ENCODE measurements at regions not wholly inside any gene's neighbourhood (a gene's known extent, or its start where the extent isn't known, plus 50 kb on each side); places are given as distances from the start of the nearest gene placed in this dataset.
"Not testable (repeated sequence)": the region's sequence is repeated elsewhere in the genome, so short reads cannot be mapped to it uniquely, and the experiment has no call there.

GRCh38 chr4:169934794-169935429, 91.3 kb downstream of the MFAP3L start:
- Histone ChIP-seq H2AFZ (replicated peaks) (no peak overlapping the region), H3F3A (ENCODE audit: low read depth) (peaks cover 15% of the 10 kb centered on the region), H3K27me3 (no peaks in the 10 kb centered on the region), H3K4me2 (peak overlapping the region; percentile 66), H3K36me3 (no peaks in the 10 kb centered on the region), H4K20me1 (ENCODE audit: low read depth) (no peaks in the 10 kb centered on the region), H3K9ac (no peak overlapping the region), H3K4me3 (no peak overlapping the region), H3K27ac (peak overlapping the region; percentile 5), H3K79me2 (ENCODE audit: low read depth) (no peaks in the 10 kb centered on the region), H3K4me1 (peaks cover 13% of the 10 kb centered on the region), H3K9me3 (ENCODE audit: low read depth) (no peaks in the 10 kb centered on the region)
- TF ChIP-seq CTCF (IDR thresholded peaks at IDR 0.05) (no peak), EZH2 (IDR thresholded peaks at IDR 0.05) (no peak)
- Mint-ChIP-seq H3K4me3 (no peak overlapping the region), H3K9me3 (peaks cover 2% of the 10 kb centered on the region), H3K27me3 (ENCODE audit: insufficient read depth, low read depth) (peaks cover 5% of the 10 kb centered on the region), H3K36me3 (no peaks in the 10 kb centered on the region), H3K27ac (peak overlapping the region; percentile 15), H3K4me1 (peaks cover 11% of the 10 kb centered on the region)
- DNase-seq (ENCODE audit: low spot score), result peak; percentile 75

- H3K4me3 ChIP-seq, result no peak overlapping the region
- no peak overlapping the region for H2AFZ ChIP-seq (replicated peaks)
- no peaks in the 10 kb centered on the region for H4K20me1 ChIP-seq (ENCODE audit: low read depth)
- H3F3A ChIP-seq (ENCODE audit: low read depth), result peaks cover 15% of the 10 kb centered on the region
- H3K27me3 ChIP-seq, result no peaks in the 10 kb centered on the region
- peaks cover 16% of the 10 kb centered on the region for H3K4me1 ChIP-seq
- DNase-seq (ENCODE audit: low spot score), result no peak
- no peaks in the 10 kb centered on the region for H3K9me3 ChIP-seq (ENCODE audit: low read depth)
- H3K36me3 ChIP-seq, result no peaks in the 10 kb centered on the region
- H3K79me2 ChIP-seq (ENCODE audit: low read depth), result no peaks in the 10 kb centered on the region
- Mint-ChIP-seq H3K9me3 (peaks cover 2% of the 10 kb centered on the region), H3K27me3 (ENCODE audit: insufficient read depth, low read depth) (peaks cover 5% of the 10 kb centered on the region), H3K4me3 (no peak overlapping the region), H3K36me3 (no peaks in the 10 kb centered on the region), H3K27ac (no peak overlapping the region), H3K4me1 (peaks cover 11% of the 10 kb centered on the region)
- TF ChIP-seq EZH2 (IDR thresholded peaks at IDR 0.05), result no peak
- TF ChIP-seq EZH2phosphoT487 (IDR thresholded peaks at IDR 0.05), result no peak
- no peak for TF ChIP-seq CTCF (IDR thresholded peaks at IDR 0.05)
- no peak overlapping the region for H3K27ac ChIP-seq
- H3K4me2 ChIP-seq, result no peak overlapping the region
- no peak overlapping the region for H3K9ac ChIP-seq
Observed at GRCh38 chr4:169933531-169933930, 92.7 kb downstream of the MFAP3L start.

GRCh38 chr4:169931964-169932363, 94.2 kb downstream of the MFAP3L start:
- peaks cover 5% of the 10 kb centered on the region for H3K27me3 Mint-ChIP-seq (ENCODE audit: insufficient read depth, low read depth)
- Histone ChIP-seq H3K27me3 (no peaks in the 10 kb centered on the region), H4K20me1 (ENCODE audit: low read depth) (no peaks in the 10 kb centered on the region), H3K27ac (no peak overlapping the region), H3K36me3 (no peaks in the 10 kb centered on the region), H3K79me2 (ENCODE audit: low read depth) (no peaks in the 10 kb centered on the region), H3K4me1 (peaks cover 16% of the 10 kb centered on the region), H2AFZ (replicated peaks) (no peak overlapping the region), H3K4me2 (no peak overlapping the region), H3K9ac (no peak overlapping the region), H3K9me3 (ENCODE audit: low read depth) (no peaks in the 10 kb centered on the region), H3K4me3 (no peak overlapping the region), H3F3A (ENCODE audit: low read depth) (peaks cover 15% of the 10 kb centered on the region)
- peaks cover 2% of the 10 kb centered on the region for H3K9me3 Mint-ChIP-seq
- TF ChIP-seq CTCF (IDR thresholded peaks at IDR 0.05) (no peak), EZH2phosphoT487 (IDR thresholded peaks at IDR 0.05) (no peak), EZH2 (IDR thresholded peaks at IDR 0.05) (no peak)
- no peaks in the 10 kb centered on the region for H3K36me3 Mint-ChIP-seq
- no peak overlapping the region for H3K4me3 Mint-ChIP-seq
- no peak for DNase-seq (ENCODE audit: low spot score)
- H3K27ac Mint-ChIP-seq, result no peak overlapping the region
- H3K4me1 Mint-ChIP-seq, result peaks cover 11% of the 10 kb centered on the region

GRCh38 chr4:169930755-169931154, 95.4 kb downstream of the MFAP3L start:
- H3K4me1 Mint-ChIP-seq, result peaks cover 11% of the 10 kb centered on the region
- not testable (repeated sequence) for H3K9me3 ChIP-seq (ENCODE audit: low read depth); H3K27ac ChIP-seq; H3K9ac ChIP-seq; H3K27ac Mint-ChIP-seq; H3K27me3 ChIP-seq; H3K4me2 ChIP-seq; DNase-seq (ENCODE audit: low spot score); H3K79me2 ChIP-seq (ENCODE audit: low read depth); H2AFZ ChIP-seq (replicated peaks); H3K36me3 ChIP-seq; H3K4me3 Mint-ChIP-seq; H3K27me3 Mint-ChIP-seq (ENCODE audit: insufficient read depth, low read depth); H4K20me1 ChIP-seq (ENCODE audit: low read depth); H3K4me3 ChIP-seq; H3K9me3 Mint-ChIP-seq; H3K36me3 Mint-ChIP-seq
- peaks cover 10% of the 10 kb centered on the region for H3F3A ChIP-seq (ENCODE audit: low read depth)
- H3K4me1 ChIP-seq, result peaks cover 16% of the 10 kb centered on the region

Measured in neural progenitor cell (in vitro differentiated cells).